Stimulated activated CD8-positive, alpha-beta memory T cell treated with anti-CD3 and anti-CD28 coated beads, Interleukin-12 subunit alpha, Interleukin-12 subunit beta, amount 100 ng/mL, for 4 hours (primary cell): ENCODE measurements at regions not wholly inside any gene's neighbourhood (a gene's known extent, or its start where the extent isn't known, plus 50 kb on each side); places are given as distances from the start of the nearest gene placed in this dataset.
"Not testable (repeated sequence)": the region's sequence is repeated elsewhere in the genome, so short reads cannot be mapped to it uniquely, and the experiment has no call there.

Source experiments
- DNase-seq: peaks from one replicate; pipeline ENCODE4 v3.0.0-alpha.2; 2020; ENCODE audit warnings: low read depth

GRCh38 chr1:99481-99880, 352.0 kb downstream of the OR4F29 start:
- DNase-seq = not testable (repeated sequence)

DNA sequence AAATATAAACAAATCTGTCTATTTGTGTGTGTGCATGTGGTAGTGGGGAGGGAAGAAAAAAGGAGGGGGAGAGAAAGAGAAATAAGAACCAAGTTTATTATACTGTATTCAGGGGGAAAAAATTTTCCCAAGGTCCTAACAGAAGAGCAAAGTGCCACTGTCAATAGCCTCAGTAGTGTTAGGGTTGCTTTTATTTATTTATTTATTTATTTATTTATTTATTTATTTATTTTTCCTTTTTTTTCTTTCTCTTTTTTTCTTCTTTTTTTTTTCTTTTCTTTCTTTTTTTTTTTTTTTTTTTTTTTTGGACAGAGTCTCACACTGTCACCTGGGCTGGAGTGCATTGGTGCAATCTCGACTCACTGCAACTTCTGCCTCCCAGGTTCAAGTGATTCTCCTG, 352.7 kb downstream of the OR4F29 start:
- DNase-seq = not testable (repeated sequence)

- not testable (repeated sequence) for DNase-seq
Observed at GRCh38 chr1:91279-91678, 360.2 kb downstream of the OR4F29 start.

GRCh38 chr1:88110-88509, 363.4 kb downstream of the OR4F29 start:
- DNase-seq = not testable (repeated sequence)

- DNase-seq = not testable (repeated sequence)
Observed at GRCh38 chr1:79152-79551, 372.3 kb downstream of the OR4F29 start.

DNA sequence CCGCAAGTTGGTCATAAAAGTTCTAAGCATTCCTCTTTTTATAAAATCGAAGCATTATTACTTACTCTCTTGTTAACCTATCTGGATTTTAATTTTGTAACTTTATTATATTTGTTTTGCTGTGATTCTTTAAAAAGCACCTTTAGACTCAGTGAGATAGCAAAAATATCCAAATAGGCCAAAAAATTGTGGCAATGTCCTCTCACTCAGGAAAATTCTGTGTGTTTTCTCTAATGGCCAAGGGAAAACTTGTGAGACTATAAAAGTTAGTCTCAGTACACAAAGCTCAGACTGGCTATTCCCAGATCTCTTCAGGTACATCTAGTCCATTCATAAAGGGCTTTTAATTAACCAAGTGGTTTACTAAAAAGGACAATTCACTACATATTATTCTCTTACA, 386.4 kb downstream of the OR4F29 start, which contains the start of gene OR4F5:
Gene OR4F5, plus strand, starts transcription at position 301 of the 400 bp plus-strand sequence.
- not testable (repeated sequence) for DNase-seq

- not testable (repeated sequence) for DNase-seq
Observed at GRCh38 chr1:56014-56531, 395.4 kb downstream of the OR4F29 start.

- not testable (repeated sequence) for DNase-seq
Observed at GRCh38 chr1:53182-53581, 398.3 kb downstream of the OR4F29 start.

GRCh38 chr1:41965-42466, 409.5 kb downstream of the OR4F29 start:
- not testable (repeated sequence) for DNase-seq

DNA sequence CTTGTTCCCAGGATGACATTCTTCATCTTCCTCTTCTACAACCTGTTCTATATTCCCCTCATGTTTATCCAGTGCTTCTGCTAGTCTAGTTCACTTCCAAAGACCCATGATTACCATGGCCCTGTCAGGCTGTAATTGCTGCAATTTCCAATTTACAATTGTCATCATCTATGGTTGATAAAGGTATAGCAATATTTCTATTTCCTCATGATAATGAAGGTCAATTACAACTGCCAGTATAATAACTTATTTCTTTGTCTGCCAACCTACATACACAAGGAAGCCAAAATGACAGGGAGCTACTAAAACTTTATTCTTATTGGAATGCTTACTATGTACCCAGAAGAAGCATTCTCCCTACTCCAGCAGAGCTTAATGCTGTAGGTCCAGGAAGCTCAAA, 410.3 kb downstream of the OR4F29 start:
- not testable (repeated sequence) for DNase-seq

DNA sequence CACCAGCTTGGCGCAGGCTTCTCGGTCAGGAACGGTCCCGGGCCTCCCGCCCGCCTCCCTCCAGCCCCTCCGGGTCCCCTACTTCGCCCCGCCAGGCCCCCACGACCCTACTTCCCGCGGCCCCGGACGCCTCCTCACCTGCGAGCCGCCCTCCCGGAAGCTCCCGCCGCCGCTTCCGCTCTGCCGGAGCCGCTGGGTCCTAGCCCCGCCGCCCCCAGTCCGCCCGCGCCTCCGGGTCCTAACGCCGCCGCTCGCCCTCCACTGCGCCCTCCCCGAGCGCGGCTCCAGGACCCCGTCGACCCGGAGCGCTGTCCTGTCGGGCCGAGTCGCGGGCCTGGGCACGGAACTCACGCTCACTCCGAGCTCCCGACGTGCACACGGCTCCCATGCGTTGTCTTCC, 422.3 kb downstream of the OR4F29 start:
- DNase-seq = not testable (repeated sequence)

DNA sequence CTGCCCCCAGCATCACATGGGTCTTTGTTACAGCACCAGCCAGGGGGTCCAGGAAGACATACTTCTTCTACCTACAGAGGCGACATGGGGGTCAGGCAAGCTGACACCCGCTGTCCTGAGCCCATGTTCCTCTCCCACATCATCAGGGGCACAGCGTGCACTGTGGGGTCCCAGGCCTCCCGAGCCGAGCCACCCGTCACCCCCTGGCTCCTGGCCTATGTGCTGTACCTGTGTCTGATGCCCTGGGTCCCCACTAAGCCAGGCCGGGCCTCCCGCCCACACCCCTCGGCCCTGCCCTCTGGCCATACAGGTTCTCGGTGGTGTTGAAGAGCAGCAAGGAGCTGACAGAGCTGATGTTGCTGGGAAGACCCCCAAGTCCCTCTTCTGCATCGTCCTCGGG, 434.2 kb downstream of the OR4F29 start:
- DNase-seq = not testable (repeated sequence)

- DNase-seq = not testable (repeated sequence)
Observed at GRCh38 chr1:16025-16424, 435.5 kb downstream of the OR4F29 start.

- not testable (repeated sequence) for DNase-seq
Observed at GRCh38 chr1:9941-10717, 441.3 kb downstream of the OR4F29 start.
